Breast epithelium (tissue), 4 donors: ENCODE measurements at regions not wholly inside any gene's neighbourhood (a gene's known extent, or its start where the extent isn't known, plus 50 kb on each side); places are given as distances from the start of the nearest gene placed in this dataset.

Experiments used
- DNase-seq, 2 donors: peaks; one replicate each; pipeline ENCODE4 v3.0.0-alpha.2; 2019; ENCODE audit warnings: low spot score in 2 of 2
- H3K27ac ChIP-seq, 2 donors: fragments of 200-600 bp; sonication (generic) in 1 of 2; one replicate each; pipeline ENCODE4 v1.5.1; 2016 to 2019; ENCODE audit warnings: mild to moderate bottlenecking in 1 of 2
- H3K27me3 ChIP-seq, 2 donors: fragments of 200-600 bp; sonication (generic) in 1 of 2; one replicate each; pipeline versions ENCODE4 v1.5.1 to v1.6.0; 2017 to 2019; ENCODE audit warnings: control low read depth in 1 of 2, mild to moderate bottlenecking in 1 of 2
- H3K36me3 ChIP-seq: fragments of 200-600 bp; one replicate; pipeline ENCODE4 v1.5.1; 2019
- H3K4me1 ChIP-seq, 2 donors: fragments of 200-600 bp; sonication (generic); one replicate each; pipeline ENCODE4 v1.5.1; 2016 to 2019; ENCODE audit warnings: control low read depth in 1 of 2
- H3K4me3 ChIP-seq, 3 donors: fragments of 200-600 bp; sonication (generic); 1 replicate in 2 of 3; 2 replicates in 1 of 3; pipeline ENCODE4 v1.5.1; 2016 to 2019; ENCODE audit warnings: mild to moderate bottlenecking in 3 of 3, moderate library complexity in 2 of 3
- H3K9me3 ChIP-seq, 2 donors: fragments of 200-600 bp; sonication (generic) in 1 of 2; one replicate each; pipeline ENCODE4 v1.5.1; 2016 to 2019; ENCODE audit warnings: control low read depth in 1 of 2
- POLR2A ChIP-seq: fragments of 450-650 bp; IDR thresholded peaks from one replicate; pipeline ENCODE4 v1.6.1; 2016; ENCODE audit warnings: antibody characterized with exemption, mild to moderate bottlenecking, moderate library complexity
- POLR2AphosphoS5 ChIP-seq, 3 donors: sonication (generic); formaldehyde crosslinking; IDR thresholded peaks; one replicate each; pipeline ENCODE4 v1.6.1; 2017; ENCODE audit warnings: antibody characterized with exemption in 3 of 3
- intact Hi-C: fragments of 100-400 bp; cut with DNase I; formaldehyde crosslinking; loops from one replicate; pipeline ENCODE4 v1.15.1; 2023; ENCODE audit warnings: low total_unique reads
- TF ChIP-seq, protein P1 (sequence below), 3 donors: fragments of 450-650 bp; IDR thresholded peaks; one replicate each; pipeline ENCODE4 v1.5.1; 2016 to 2017; ENCODE audit warnings: antibody characterized with exemption in 3 of 3, mild to moderate bottlenecking in 3 of 3, moderate library complexity in 3 of 3

DNA sequence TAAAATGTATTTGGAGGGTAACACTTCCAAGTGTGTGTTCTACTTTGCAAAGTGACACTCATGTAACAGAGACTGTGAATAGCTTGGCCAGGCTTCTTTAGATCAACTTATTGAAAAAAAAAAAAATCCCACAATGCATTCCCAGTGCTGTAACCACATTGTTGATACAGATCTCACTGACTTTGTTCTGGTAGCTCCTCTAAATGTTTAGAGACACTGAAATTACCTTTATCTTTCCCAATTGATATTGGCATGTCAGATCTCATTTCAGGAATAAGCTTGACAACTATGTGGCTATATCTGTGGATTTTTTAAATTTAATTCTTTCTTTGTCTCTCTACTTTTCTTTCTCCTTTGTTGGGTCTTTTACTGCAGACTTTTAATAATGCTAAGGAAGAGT lies 1018.9 kb upstream of the PRMT6 start:
- no peaks in the 10 kb centered on the region for H3K36me3 ChIP-seq
- no peak overlapping the region for H3K27ac ChIP-seq
- TF ChIP-seq POLR2A = no peak
- TF ChIP-seq, protein P1, sequence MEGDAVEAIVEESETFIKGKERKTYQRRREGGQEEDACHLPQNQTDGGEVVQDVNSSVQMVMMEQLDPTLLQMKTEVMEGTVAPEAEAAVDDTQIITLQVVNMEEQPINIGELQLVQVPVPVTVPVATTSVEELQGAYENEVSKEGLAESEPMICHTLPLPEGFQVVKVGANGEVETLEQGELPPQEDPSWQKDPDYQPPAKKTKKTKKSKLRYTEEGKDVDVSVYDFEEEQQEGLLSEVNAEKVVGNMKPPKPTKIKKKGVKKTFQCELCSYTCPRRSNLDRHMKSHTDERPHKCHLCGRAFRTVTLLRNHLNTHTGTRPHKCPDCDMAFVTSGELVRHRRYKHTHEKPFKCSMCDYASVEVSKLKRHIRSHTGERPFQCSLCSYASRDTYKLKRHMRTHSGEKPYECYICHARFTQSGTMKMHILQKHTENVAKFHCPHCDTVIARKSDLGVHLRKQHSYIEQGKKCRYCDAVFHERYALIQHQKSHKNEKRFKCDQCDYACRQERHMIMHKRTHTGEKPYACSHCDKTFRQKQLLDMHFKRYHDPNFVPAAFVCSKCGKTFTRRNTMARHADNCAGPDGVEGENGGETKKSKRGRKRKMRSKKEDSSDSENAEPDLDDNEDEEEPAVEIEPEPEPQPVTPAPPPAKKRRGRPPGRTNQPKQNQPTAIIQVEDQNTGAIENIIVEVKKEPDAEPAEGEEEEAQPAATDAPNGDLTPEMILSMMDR (IDR thresholded peaks at IDR 0.05) = no peak
- no peak for TF ChIP-seq POLR2AphosphoS5 (IDR thresholded peaks at IDR 0.05)
- intact Hi-C loops = no loop called here
- no peaks in the 10 kb centered on the region for H3K9me3 ChIP-seq
- no peak for DNase-seq
- no peaks in the 10 kb centered on the region for H3K27me3 ChIP-seq
- H3K4me3 ChIP-seq = no peak overlapping the region
- H3K4me1 ChIP-seq = no peaks in the 10 kb centered on the region

DNA sequence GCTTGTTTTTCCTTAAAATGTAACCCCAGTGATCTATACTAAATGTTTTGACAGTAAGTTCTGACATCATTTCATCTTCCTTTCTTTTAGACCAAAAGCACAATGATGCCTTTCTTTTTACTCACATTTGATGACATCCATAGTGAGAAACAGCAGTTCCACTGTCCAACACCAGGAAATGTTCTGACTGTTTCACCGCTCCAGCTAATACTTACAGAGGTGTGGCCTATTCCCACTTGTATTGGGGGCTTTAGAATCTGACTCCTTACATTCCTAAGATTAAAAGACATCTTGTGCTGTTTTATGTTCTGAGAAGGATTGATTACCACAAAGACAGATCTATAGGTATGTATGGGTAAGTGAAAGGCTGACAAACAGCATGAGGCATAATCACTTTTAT lies 1018.2 kb upstream of the PRMT6 start:
- intact Hi-C loops = no loop called here
- DNase-seq = no peak
- Histone ChIP-seq H3K4me1 (no peaks in the 10 kb centered on the region), H3K9me3 (no peaks in the 10 kb centered on the region), H3K36me3 (no peaks in the 10 kb centered on the region), H3K27me3 (no peaks in the 10 kb centered on the region), H3K4me3 (no peak overlapping the region), H3K27ac (no peak overlapping the region)
- TF ChIP-seq, protein P1 (IDR thresholded peaks at IDR 0.05) = no peak
- TF ChIP-seq POLR2A (no peak), POLR2AphosphoS5 (IDR thresholded peaks at IDR 0.05) (no peak)

DNA sequence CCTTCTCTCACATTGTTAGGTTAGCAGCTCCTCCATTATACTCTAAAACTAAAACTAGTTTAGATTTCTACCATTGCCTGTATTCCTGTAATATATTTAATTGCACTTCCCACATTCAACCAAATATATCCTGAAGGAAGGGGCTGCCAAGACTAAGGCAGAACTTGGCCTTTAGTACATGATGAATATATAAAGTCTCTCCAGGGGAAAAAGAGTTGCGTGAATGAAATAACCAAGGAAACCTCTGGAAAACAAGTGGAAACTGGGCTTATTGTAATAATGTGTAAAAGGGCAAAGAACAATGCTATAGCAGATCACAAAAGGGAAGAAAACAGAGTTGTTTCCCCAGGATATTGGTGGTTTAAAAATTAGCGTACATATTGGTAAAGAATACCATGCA lies 1012.5 kb upstream of the PRMT6 start:
- Histone ChIP-seq H3K4me3 (no peak overlapping the region), H3K27ac (no peak overlapping the region), H3K9me3 (no peaks in the 10 kb centered on the region), H3K27me3 (no peaks in the 10 kb centered on the region), H3K36me3 (no peaks in the 10 kb centered on the region), H3K4me1 (no peaks in the 10 kb centered on the region)
- TF ChIP-seq, protein P1 (IDR thresholded peaks at IDR 0.05) = no peak
- no peak for TF ChIP-seq POLR2AphosphoS5 (IDR thresholded peaks at IDR 0.05)
- intact Hi-C loops = no loop called here
- DNase-seq = no peak

DNA sequence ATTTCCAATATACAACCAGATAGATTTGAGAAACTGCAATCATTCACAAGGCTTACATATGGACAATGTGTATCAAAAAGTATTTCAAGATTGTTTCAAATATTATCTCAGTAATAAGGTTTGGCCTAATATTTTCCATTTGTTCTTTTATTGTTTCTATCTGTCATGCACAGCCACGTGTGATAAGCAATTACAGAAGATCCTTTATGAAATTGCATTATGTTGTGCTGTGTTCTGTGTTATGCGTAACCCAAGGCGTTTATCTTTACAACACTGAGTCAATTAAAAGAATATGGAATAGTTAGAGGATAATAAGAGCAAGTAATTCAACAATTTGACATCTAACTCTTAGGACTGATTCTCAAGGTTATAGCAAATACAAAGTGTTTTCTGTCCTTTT lies 1009.3 kb upstream of the PRMT6 start:
- TF ChIP-seq, protein P1 (IDR thresholded peaks at IDR 0.05) = no peak
- TF ChIP-seq POLR2A (no peak), POLR2AphosphoS5 (IDR thresholded peaks at IDR 0.05) (no peak)
- no peak for DNase-seq
- Histone ChIP-seq H3K36me3 (no peaks in the 10 kb centered on the region), H3K27me3 (no peaks in the 10 kb centered on the region), H3K4me3 (no peak overlapping the region), H3K4me1 (no peaks in the 10 kb centered on the region), H3K9me3 (no peaks in the 10 kb centered on the region), H3K27ac (no peak overlapping the region)
- intact Hi-C loops = no loop called here

DNA sequence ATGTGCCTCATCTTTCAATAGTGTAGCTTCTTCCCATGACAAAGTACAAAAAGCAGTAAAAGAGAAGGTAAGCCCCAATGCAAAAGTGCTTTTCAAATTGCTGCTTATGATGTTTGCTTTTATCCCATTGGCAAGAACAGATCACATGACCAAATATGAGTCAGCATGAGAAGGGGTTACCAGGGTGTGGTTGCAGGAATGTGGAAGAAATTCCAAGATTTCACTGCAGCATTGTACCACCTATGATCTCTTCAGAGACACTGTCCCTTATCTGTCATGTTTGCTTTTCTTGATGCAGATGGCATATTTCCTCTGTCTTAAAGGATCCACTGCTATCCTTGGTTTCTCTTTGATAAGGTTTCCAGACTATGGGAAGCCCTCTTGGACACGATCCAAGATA lies 1006.9 kb upstream of the PRMT6 start:
- no peaks in the 10 kb centered on the region for H3K36me3 ChIP-seq
- DNase-seq = no peak
- H3K9me3 ChIP-seq = no peaks in the 10 kb centered on the region
- intact Hi-C loops = no loop called here
- H3K4me1 ChIP-seq = no peaks in the 10 kb centered on the region
- no peaks in the 10 kb centered on the region for H3K27me3 ChIP-seq
- no peak overlapping the region for H3K27ac ChIP-seq
- no peak overlapping the region for H3K4me3 ChIP-seq
- TF ChIP-seq POLR2A (no peak), POLR2AphosphoS5 (IDR thresholded peaks at IDR 0.05) (no peak)
- TF ChIP-seq, protein P1 (IDR thresholded peaks at IDR 0.05) = no peak
